ENCODE measurements at regions not wholly inside any gene's neighbourhood (a gene's known extent, or its start where the extent isn't known, plus 50 kb on each side); places are given as distances from the start of the nearest gene placed in this dataset.
A peak's percentile ranks its signal among the peaks of the same experiment; 100 is the strongest.

DNA sequence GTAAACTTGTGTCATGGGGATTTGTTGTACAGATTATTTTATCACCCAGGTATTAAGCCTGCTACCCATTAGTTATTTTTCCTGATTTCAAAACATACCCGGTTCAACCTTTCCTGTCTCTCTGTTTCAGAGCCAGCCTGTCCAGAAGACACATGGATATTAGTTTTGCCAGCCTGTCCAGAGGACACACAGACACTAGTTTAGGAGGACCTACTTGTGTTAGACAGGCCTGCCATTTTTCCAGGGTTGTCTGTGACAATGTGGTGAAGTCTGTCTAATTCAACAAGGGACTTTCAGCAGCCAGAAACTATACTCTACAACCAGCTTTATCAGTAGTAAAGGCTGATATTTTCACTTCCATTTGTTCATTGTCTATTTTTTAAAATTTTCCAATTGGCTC lies 56.1 kb upstream of the DCC start:
- TF ChIP-seq POLR2A (IDR thresholded peaks at IDR 0.05): no peak
- TF ChIP-seq, protein P1, sequence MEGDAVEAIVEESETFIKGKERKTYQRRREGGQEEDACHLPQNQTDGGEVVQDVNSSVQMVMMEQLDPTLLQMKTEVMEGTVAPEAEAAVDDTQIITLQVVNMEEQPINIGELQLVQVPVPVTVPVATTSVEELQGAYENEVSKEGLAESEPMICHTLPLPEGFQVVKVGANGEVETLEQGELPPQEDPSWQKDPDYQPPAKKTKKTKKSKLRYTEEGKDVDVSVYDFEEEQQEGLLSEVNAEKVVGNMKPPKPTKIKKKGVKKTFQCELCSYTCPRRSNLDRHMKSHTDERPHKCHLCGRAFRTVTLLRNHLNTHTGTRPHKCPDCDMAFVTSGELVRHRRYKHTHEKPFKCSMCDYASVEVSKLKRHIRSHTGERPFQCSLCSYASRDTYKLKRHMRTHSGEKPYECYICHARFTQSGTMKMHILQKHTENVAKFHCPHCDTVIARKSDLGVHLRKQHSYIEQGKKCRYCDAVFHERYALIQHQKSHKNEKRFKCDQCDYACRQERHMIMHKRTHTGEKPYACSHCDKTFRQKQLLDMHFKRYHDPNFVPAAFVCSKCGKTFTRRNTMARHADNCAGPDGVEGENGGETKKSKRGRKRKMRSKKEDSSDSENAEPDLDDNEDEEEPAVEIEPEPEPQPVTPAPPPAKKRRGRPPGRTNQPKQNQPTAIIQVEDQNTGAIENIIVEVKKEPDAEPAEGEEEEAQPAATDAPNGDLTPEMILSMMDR (IDR thresholded peaks at IDR 0.05): no peak
- intact Hi-C loops (cut with DNase I): loop anchor here (10.0 kb wide), 1 partner anchor 619 kb away; no protein-coding TSS in a partner anchor
- Histone ChIP-seq H3K4me1 (no peaks in the 10 kb centered on the region), H3K27me3 (no peaks in the 10 kb centered on the region), H3K27ac (no peak overlapping the region), H3K36me3 (replicated peaks in 1 of 2; ENCODE audit: insufficient read depth in 1 of 2, low read depth in 2 of 2) (no peaks in the 10 kb centered on the region), H3K4me3 (no peak overlapping the region), H3K9me3 (no peaks in the 10 kb centered on the region)
- no peak for ATAC-seq
- no peak for DNase-seq
- WGBS, 2 donors: 50 to 55% methylated on average over 1 of the region's 1 CpG

DNA sequence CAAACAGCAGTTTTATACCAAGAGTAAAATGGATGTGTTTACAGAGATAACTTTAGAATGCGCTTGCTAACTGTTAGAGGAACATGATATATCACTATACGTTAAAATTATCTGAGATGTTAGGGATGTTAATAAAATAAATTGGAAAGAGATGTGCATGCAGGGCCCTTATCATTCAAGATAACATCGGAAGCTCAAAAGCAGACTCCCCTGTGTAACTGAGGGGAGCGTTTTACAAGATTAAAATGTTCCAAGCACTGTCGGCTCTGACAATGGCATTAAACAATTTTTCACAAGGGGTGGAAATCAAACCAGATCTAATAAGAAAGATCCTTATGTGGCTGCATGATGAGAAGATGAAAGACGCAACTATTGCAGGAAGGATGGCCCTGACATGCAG lies 53.3 kb upstream of the DCC start:
- no peak overlapping the region for H3K4me3 ChIP-seq
- DNase-seq (no peak), ATAC-seq (no peak)
- no peaks in the 10 kb centered on the region for H3K9me3 ChIP-seq
- TF ChIP-seq POLR2A (IDR thresholded peaks at IDR 0.05): no peak
- TF ChIP-seq, protein P1 (IDR thresholded peaks at IDR 0.05): no peak
- no peaks in the 10 kb centered on the region for H3K27me3 ChIP-seq
- WGBS, 2 donors: 41 to 42% methylated on average over 6 of the region's 6 CpGs
- no peaks in the 10 kb centered on the region for H3K4me1 ChIP-seq
- H3K27ac ChIP-seq: no peak overlapping the region
- H3K36me3 ChIP-seq (replicated peaks in 1 of 2; ENCODE audit: insufficient read depth in 1 of 2, low read depth in 2 of 2): no peaks in the 10 kb centered on the region
- intact Hi-C loops (cut with DNase I): loop anchor here (10.0 kb wide), 1 partner anchor 622 kb away; no protein-coding TSS in a partner anchor

DNA sequence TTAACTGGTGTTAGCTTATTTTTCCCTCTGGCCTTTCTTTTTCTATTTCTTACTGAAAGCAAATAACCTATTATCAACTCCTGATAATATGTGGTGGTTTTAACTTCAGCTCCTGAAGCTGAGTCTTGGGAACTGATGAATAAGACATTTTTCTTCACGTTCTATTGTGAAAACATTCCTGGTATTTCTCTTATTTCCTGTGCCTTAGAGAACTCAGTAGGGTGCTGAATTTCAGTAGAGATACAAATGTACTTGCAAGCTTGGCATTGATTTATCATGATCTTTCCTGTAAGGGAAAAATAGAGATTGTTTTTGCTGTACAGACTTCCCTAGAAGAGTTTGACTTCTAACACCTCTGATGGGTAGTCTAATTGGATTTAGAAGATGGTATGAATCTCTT lies 52.8 kb upstream of the DCC start:
- intact Hi-C loops (cut with DNase I): loop anchor here (10.0 kb wide), 1 partner anchor 622 kb away; no protein-coding TSS in a partner anchor
- WGBS, 2 donors: 8 to 27% methylated on average over 1 of the region's 1 CpG
- no peak overlapping the region for H3K27ac ChIP-seq
- no peaks in the 10 kb centered on the region for H3K4me1 ChIP-seq
- H3K4me3 ChIP-seq: no peak overlapping the region
- H3K9me3 ChIP-seq: no peaks in the 10 kb centered on the region
- no peak for TF ChIP-seq POLR2A (IDR thresholded peaks at IDR 0.05)
- TF ChIP-seq, protein P1 (IDR thresholded peaks at IDR 0.05): no peak
- no peak for ATAC-seq
- no peaks in the 10 kb centered on the region for H3K36me3 ChIP-seq (replicated peaks in 1 of 2; ENCODE audit: insufficient read depth in 1 of 2, low read depth in 2 of 2)
- no peak for DNase-seq
- H3K27me3 ChIP-seq: no peaks in the 10 kb centered on the region

DNA sequence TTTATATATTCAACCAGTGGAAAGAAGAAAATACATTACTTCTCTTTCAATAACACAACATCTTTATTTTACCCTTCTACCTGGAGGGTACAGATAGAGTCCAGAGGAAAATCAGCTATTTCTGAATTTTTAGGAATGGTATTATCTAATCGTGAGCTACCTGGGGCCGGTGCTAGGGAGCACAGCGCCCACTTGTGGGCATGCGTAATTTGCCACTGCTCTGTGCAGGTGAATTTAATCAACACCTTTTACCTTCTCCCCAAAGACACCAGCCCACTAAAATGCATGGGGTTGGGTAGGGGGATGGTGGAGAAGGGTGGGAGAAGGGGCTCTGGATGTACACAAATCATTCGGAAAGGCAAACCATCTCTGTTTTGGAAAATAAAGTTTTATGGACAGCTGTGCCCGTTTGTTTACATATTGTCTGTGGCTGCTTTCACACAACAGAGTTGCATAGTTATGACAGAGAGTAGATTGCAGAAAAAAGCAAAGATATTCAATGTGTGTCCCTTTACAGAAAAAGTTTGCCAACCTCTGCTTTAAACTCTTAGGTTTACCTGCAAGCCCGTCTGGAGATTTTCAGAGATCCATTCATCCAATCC lies 51.5 kb upstream of the DCC start:
- peak; percentile 33 for ATAC-seq
- 17 to 27% methylated on average over 7 of the region's 7 CpGs for WGBS, 2 donors

More for the DNA sequence above, 51.5 kb upstream of the DCC start:
- intact Hi-C loops (cut with DNase I): loop anchor here (10.0 kb wide), 1 partner anchor 624 kb away; no protein-coding TSS in a partner anchor
- H3K27me3 ChIP-seq: no peaks in the 10 kb centered on the region
- no peak overlapping the region for H3K4me3 ChIP-seq
- no peak for TF ChIP-seq POLR2A (IDR thresholded peaks at IDR 0.05)
- TF ChIP-seq, protein P1 (IDR thresholded peaks at IDR 0.05): peak; percentile 42 to 61 (median 54)
- H3K36me3 ChIP-seq (replicated peaks in 1 of 2; ENCODE audit: insufficient read depth in 1 of 2, low read depth in 2 of 2): no peaks in the 10 kb centered on the region
- DNase-seq: peak; percentile 18 to 64 (median 30)
- H3K9me3 ChIP-seq: no peaks in the 10 kb centered on the region
- H3K4me1 ChIP-seq: no peaks in the 10 kb centered on the region
- H3K27ac ChIP-seq: no peak overlapping the region

Data from body of pancreas (tissue), 4 donors.